Lower lobe of right lung (tissue), 2 donors: ENCODE measurements at regions not wholly inside any gene's neighbourhood (a gene's known extent, or its start where the extent isn't known, plus 50 kb on each side); places are given as distances from the start of the nearest gene placed in this dataset.

Experiments used
- ATAC-seq, 2 donors: fragments of 200-7000 bp; cut with Tn5 transposase; one replicate each; pipeline ENCODE4 v1.9.1; 2020 to 2022; ENCODE audit warnings: mild to moderate bottlenecking in 2 of 2, moderate library complexity in 2 of 2
- DNase-seq: peaks from one replicate; pipeline ENCODE4 v3.0.0-alpha.2; 2020
- H3K27ac ChIP-seq: fragments of 200-600 bp; one replicate; pipeline ENCODE4 v1.8.0; 2022
- H3K27me3 ChIP-seq: fragments of 200-600 bp; one replicate; pipeline ENCODE4 v1.8.0; 2022; ENCODE audit warnings: low read depth
- H3K36me3 ChIP-seq: fragments of 200-600 bp; one replicate; pipeline ENCODE4 v1.8.0; 2022; ENCODE audit warnings: mild to moderate bottlenecking
- H3K4me1 ChIP-seq: fragments of 200-600 bp; one replicate; pipeline ENCODE4 v1.8.0; 2022
- H3K4me3 ChIP-seq: fragments of 200-600 bp; one replicate; pipeline ENCODE4 v1.8.0; 2022; ENCODE audit warnings: mild to moderate bottlenecking
- H3K9me3 ChIP-seq: fragments of 200-600 bp; one replicate; pipeline ENCODE4 v1.8.0; 2022
- intact Hi-C: fragments of 100-400 bp; cut with DNase I; formaldehyde crosslinking; loops from one replicate; pipeline ENCODE4 v1.11.0; 2022
- TF ChIP-seq, protein P1 (sequence below): fragments of 200-600 bp; IDR thresholded peaks from one replicate; pipeline ENCODE4 v1.8.0; 2022; ENCODE audit warnings: antibody characterized with exemption, mild to moderate bottlenecking
- donor health status: DM: no; HTN: yes; CAD: no; lungs with severe emphysema.

DNA sequence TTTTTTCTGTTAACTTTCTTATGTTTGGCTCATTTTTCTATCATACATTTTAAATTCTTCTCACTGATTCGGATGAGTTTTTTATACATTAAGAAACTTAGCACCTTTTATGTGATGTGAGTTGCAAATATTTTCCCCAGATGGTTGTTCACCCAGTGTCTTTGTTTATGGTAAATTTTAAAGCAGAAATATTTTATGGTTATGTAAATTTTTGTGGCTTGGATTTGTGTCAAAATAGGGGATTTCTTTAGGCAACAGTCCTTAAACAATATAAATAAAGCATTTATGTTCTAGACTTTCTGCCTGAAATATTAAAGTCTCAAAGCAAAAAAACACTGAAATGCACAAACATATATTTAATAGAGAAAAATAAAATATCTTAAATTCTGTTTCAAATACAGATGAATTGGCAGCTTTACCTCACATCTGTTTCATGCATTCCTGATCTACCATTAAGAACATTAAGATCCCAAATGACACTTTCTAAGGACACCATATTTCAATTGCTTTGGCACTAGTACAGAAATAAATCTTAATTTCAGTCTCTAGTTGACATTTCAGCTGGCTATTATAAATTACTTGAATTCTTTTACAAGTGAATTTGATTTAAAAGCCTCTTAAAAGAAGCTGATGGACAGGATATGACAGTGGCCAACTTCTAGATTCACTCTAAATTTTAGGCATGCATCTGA lies 646.6 kb downstream of the HACE1 start:
- Histone ChIP-seq H3K27me3 (no peaks in the 10 kb centered on the region), H3K9me3 (no peaks in the 10 kb centered on the region), H3K27ac (no peak overlapping the region), H3K4me1 (no peaks in the 10 kb centered on the region), H3K36me3 (no peaks in the 10 kb centered on the region), H3K4me3 (no peak overlapping the region)
- DNase-seq (no peak), ATAC-seq (no peak)
- TF ChIP-seq, protein P1, sequence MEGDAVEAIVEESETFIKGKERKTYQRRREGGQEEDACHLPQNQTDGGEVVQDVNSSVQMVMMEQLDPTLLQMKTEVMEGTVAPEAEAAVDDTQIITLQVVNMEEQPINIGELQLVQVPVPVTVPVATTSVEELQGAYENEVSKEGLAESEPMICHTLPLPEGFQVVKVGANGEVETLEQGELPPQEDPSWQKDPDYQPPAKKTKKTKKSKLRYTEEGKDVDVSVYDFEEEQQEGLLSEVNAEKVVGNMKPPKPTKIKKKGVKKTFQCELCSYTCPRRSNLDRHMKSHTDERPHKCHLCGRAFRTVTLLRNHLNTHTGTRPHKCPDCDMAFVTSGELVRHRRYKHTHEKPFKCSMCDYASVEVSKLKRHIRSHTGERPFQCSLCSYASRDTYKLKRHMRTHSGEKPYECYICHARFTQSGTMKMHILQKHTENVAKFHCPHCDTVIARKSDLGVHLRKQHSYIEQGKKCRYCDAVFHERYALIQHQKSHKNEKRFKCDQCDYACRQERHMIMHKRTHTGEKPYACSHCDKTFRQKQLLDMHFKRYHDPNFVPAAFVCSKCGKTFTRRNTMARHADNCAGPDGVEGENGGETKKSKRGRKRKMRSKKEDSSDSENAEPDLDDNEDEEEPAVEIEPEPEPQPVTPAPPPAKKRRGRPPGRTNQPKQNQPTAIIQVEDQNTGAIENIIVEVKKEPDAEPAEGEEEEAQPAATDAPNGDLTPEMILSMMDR, result no peak
- intact Hi-C loops, result no loop called here

DNA sequence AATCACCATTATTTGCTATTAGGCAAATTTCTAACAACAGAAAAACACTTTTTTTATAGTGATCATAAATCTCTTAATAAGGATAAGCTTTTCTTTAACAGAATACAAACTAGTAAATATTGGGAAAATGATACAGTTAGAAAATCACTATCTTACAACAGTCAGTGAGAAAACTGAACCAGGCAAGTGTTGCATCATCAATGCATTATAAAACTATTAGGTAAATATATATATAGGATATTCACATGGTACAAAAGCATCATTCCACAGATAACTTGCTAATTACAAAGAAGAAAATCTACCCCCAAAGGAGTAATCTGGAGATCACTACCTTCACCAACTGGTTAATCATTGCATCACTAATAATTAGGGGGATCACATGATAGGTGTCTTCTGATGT lies 652.1 kb downstream of the HACE1 start:
- no peak for DNase-seq
- Histone ChIP-seq H3K36me3 (no peaks in the 10 kb centered on the region), H3K4me1 (no peaks in the 10 kb centered on the region), H3K27ac (no peak overlapping the region), H3K4me3 (no peak overlapping the region), H3K27me3 (no peaks in the 10 kb centered on the region), H3K9me3 (no peaks in the 10 kb centered on the region)
- ATAC-seq, result no peak
- TF ChIP-seq, protein P1, result no peak
- intact Hi-C loops, result no loop called here

DNA sequence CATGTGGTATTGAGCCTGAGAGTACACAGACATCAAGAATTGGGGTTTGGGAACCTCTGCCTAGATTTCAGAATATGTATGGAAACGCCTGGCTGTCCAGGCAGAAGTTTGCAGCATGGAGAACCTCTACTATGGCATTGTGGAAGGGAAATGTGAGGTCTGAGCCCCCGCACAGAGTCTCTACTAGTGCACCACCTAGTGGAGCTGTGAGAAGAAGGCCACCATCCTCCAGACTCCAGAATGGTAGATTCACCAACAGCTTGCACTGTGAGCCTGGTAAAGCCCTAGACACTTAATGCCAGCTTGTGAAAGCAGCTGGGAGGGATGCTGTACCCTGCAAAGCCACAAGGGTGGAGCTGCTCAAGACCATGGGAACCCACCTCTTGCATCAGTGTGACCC lies 658.2 kb downstream of the HACE1 start:
- TF ChIP-seq, protein P1, result no peak
- DNase-seq (no peak), ATAC-seq (no peak)
- Histone ChIP-seq H3K36me3 (no peaks in the 10 kb centered on the region), H3K9me3 (no peaks in the 10 kb centered on the region), H3K27ac (no peak overlapping the region), H3K27me3 (no peaks in the 10 kb centered on the region), H3K4me1 (no peaks in the 10 kb centered on the region), H3K4me3 (no peak overlapping the region)
- intact Hi-C loops, result no loop called here

DNA sequence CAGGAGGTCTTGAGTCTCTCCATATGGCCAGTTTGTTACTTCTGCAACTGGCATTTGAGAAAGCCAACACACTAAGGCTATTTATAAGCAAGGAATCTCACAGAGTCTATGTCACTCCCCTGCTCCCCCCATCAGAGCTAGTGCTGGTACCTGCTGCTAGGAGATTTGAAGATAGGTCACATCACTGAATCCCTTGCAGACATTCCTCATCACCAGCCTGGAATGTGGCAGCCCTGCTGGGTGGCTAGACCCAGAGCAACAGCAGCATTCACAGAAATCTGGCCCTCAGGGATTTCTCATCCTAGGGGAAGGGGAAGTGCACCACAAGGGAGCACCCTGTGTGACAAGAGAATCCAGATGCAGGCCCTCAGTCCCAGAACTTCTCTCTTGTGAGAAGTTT lies 672.1 kb downstream of the HACE1 start:
- H3K4me3 ChIP-seq, result no peak overlapping the region
- H3K36me3 ChIP-seq, result no peaks in the 10 kb centered on the region
- TF ChIP-seq, protein P1, result no peak
- ATAC-seq, result peak in 1 of 2 donors; percentile 19
- H3K9me3 ChIP-seq, result peaks cover 16% of the 10 kb centered on the region
- H3K4me1 ChIP-seq, result no peaks in the 10 kb centered on the region
- H3K27me3 ChIP-seq, result no peaks in the 10 kb centered on the region
- no peak overlapping the region for H3K27ac ChIP-seq
- intact Hi-C loops, result no loop called here
- no peak for DNase-seq

DNA sequence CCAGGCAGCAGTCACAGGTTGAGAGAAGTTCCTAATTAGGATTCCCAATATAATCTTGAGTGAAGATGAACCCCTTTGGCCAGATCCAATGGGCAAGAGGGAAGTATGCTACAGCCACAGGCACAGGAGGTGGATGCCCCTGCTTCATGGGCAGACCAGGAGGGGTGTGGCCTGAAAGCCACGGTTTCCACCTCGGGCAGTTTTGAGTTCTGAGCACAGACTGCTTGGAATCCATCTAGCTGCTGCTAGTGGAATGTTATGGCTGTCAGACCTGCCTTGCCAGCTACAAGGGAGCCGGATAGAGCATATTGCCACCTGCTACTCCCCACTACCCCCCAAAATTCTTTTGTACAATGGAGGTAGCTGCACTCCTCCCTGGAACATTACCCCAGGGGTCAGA lies 672.9 kb downstream of the HACE1 start:
- DNase-seq (no peak), ATAC-seq (peak in 1 of 2 donors; percentile 16)
- H3K4me3 ChIP-seq, result no peak overlapping the region
- H3K9me3 ChIP-seq, result peaks cover 16% of the 10 kb centered on the region
- no peak overlapping the region for H3K27ac ChIP-seq
- intact Hi-C loops, result no loop called here
- TF ChIP-seq, protein P1, result no peak
- no peaks in the 10 kb centered on the region for H3K4me1 ChIP-seq
- H3K27me3 ChIP-seq, result no peaks in the 10 kb centered on the region
- no peaks in the 10 kb centered on the region for H3K36me3 ChIP-seq
